ENCODE measurements at regions not wholly inside any gene's neighbourhood (a gene's known extent, or its start where the extent isn't known, plus 50 kb on each side); places are given as distances from the start of the nearest gene placed in this dataset.
A peak's percentile ranks its signal among the peaks of the same experiment; 100 is the strongest.
"Not testable (repeated sequence)": the region's sequence is repeated elsewhere in the genome, so short reads cannot be mapped to it uniquely, and the experiment has no call there.

GRCh38 chr11:69905611-69906452 lies 86.6 kb upstream of the FGF3 start:
- DNase-seq = no peak

DNA sequence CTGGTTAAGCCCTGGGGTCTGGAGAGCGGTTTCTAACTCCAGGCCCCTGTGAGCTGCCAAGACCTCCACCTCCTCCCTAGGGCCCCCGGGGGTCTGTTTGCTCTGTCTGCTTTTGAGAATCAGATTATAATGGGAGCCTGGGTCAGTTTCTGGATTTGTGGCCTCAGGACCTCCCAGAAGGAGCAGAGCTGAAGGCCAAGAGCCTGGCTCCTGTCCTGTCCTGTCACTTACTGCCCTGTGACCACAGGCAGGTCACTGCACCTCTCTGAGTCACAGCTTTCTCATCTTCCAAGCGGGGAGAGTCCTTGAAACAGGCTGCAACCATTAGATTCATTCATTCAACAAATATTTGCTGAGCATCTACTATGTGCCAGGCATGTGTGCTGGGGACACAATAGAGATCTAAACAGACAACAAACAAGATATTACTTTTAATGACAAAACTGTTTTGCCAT lies 87.3 kb upstream of the FGF3 start:
- DNase-seq = no peak

- DNase-seq = no peak
Observed at GRCh38 chr11:69907611-69908010, 88.4 kb upstream of the FGF3 start.

GRCh38 chr11:69908511-69909220 lies 89.5 kb upstream of the FGF3 start:
- DNase-seq = no peak

DNA sequence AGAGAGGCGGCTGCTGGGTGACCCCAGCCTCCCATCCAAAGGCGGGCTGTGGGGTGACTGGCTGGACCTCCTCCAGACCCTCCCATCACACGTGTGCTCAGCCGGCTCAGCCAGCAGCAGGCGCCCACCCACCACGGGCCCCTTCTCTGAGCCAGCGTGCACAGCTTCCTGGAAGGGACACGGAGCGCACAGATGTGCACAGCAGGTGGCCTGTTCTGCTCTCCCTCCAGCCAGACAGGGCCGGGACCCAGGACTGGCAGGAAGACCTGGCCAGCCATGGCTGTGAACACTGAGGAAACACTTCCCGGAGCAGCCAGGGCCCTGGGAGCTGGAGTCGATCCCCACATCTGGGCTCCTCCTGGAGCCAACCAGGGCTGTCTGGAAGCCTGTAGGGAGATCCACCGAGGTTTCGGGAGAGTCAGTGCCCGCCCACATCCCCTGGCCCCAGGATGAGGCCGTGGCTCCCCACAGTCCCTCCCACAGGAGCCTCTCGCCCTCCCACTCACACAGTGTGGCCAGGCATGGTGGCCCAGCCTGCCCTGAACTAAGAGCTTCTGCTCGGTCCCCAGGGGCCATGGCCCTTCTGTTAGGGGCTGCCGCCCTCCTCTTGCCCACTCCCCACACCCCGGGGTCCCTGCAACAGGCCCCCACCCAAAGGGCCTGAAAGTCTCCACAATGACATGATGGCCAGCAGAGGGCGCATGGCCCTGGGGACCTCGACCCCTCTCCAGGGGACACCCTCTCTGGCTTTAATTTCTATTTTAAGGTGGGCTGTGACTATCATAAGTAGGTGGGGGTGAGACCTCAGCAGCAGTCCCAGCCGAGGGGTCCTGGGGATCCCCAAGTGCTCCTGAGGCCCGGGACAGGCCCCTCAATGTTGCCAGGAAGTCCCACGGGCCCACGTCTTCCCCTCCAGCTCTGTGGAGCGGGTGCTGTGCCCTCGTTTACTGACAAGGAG lies 90.6 kb upstream of the FGF3 start:
- DNase-seq = no peak

- no peak for DNase-seq
Observed at GRCh38 chr11:69910519-69911309, 91.5 kb upstream of the FGF3 start.

GRCh38 chr11:69911310-69912160 lies 92.3 kb upstream of the FGF3 start:
- DNase-seq = no peak

- no peak for DNase-seq
Observed at GRCh38 chr11:69912161-69912910, 93.1 kb upstream of the FGF3 start.

DNA sequence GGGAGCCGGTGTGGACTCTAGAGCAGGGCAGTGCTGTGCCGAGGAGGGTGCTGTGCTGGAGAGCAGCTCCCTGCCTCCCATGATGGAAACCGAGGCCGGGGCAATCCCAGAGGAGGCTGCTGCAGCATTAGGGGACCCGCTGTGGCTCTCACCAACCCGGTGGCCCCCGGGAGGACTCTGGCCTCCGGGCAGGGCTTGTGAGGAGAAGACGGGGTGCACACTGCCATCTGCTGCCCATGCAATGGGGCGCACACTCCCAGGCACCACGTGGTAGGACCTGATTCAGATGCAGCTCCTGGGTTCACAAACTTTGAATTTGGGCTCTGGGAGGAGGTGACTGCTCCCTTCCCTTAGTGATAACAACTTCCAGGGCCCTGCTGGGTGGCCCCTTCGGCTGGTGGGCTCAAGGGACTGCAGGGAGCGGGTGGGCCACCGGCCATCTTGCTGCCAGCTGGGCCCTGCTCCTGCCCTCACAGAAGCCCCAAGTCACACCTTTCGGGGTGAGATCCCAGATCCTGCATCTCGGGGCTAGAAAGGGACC lies 93.8 kb upstream of the FGF3 start:
- DNase-seq = peak; percentile 25

DNA sequence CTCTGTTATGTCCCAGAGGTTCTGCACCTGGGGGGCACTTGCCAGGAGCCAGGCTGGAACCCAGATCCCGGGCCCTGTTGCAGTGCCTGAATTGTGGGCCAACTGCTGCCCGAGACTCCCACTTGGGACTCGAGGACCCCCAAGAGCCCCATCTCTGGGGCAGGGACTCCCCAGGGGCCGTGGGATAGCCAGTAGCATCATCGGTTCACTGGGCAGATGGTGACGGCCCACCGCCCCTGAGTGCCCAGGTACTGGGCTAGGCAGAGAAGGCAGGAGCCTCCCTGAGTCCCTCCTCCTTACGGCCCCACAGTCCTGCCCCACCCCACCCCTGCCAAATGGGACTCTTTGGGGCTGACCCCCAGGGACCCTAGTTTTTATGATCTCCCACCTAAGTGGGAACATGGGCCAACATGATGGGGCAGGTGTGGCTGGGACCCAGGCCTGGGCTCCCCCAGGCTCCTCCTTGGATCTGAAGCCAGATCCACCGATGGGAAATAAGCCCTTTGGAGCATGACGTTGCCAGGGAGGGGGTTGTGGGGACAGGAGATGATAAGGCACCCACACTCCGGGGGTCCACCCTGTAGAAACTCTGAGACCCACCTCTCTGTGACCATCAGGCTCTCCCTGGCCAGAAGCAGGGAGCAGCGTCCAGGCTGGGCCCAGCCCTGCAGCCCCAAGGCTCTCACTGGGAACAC lies 94.5 kb upstream of the FGF3 start:
- no peak for DNase-seq

GRCh38 chr11:69914286-69915150 lies 95.3 kb upstream of the FGF3 start:
- no peak for DNase-seq

DNA sequence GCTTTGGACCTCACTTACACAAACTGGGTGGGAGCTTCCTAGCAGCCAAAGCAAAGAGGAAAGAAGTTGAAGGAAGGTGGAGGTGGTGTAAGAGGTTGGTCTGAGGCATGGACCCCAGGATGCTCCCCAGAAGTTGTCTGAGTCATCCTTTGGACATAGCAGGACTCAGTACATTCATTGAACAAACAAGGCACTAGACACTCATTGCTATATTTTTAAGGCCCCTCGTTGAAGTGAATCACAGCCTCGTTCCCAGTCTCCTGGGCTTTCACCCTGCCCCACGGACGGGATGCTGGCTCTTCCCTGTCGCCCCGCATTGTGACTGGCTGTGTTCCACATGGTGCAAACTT lies 95.9 kb upstream of the FGF3 start:
- no peak for DNase-seq

- peak; percentile 78 for DNase-seq
Observed at GRCh38 chr11:69915501-69916250, 96.5 kb upstream of the FGF3 start.

DNA sequence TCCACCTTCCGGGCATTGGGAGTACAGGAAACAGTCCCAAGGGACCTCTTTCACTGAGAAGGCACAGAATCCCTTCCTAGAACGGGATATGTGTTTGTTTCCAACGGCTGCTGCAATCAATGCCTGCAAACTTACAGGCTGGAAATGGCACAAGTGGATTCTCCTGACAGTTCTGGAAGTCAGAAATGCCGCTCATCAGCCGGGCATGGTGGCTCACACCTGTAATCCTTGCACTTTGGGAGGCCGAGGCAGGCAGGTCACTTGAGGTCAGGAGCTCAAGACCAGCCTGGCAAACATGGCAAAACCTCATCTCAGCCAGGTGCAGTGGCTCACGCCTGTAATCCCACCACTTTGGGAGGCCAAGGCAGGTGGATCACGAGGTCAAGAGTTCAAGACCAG lies 97.0 kb upstream of the FGF3 start:
- not testable (repeated sequence) for DNase-seq

- no peak for DNase-seq
Observed at GRCh38 chr11:69916806-69917387, 97.7 kb upstream of the FGF3 start.

- DNase-seq = no peak
Observed at GRCh38 chr11:69917529-69917928, 98.3 kb upstream of the FGF3 start.

GRCh38 chr11:69918231-69918937 lies 99.2 kb upstream of the FGF3 start:
- no peak for DNase-seq

All from EL (cell line).